GM12874 (cell line): ENCODE measurements at regions not wholly inside any gene's neighbourhood (a gene's known extent, or its start where the extent isn't known, plus 50 kb on each side); places are given as distances from the start of the nearest gene placed in this dataset.

Source experiments
- CTCF ChIP-seq: IDR thresholded peaks from 2 replicates; pipeline ENCODE4 v1.5.1; 2011; ENCODE audit warnings: low read depth, mild to moderate bottlenecking, control low read depth, low read length, moderate library complexity; ENCODE audit not compliant: insufficient read depth

DNA sequence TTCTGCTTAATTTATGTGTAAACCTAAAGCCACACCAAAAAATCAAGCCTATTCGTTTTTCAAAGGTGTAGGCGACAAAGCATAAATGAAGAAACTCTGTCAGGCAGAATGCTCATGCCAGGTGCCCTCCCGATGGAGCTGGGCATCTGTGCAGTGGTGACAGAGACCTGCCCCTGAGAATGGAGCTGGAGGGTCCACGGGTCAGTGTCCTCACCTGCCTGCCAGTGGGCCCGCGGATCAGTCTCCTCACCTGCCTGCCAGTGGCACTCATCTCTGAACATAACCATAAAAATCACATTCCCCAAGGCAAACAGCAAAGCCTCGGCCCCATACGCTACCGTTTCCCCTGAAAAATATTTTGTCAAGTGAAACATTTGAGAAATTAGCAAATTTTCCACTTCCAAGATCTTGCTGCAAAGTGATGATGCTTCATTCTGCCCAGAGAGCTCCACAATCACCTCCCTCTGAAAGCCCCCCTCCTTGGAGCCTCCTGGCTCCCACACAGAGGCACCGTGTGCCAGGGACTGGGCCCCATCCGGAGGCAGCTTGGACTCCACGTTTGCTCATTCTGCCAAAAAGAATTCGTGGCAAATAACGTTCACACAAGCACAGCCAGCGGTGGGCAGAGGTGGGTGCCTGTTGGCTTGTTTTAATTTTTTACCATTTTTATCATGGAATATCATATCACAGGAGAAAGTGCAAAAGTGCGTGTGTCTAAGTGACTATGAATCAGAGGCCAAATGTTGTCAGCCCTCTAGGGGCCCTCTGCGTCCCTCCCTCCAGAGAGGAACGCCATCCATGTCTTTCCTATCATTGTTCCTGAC, 88.8 kb downstream of the YTHDF1 start:
- TF ChIP-seq CTCF, result no peak

DNA sequence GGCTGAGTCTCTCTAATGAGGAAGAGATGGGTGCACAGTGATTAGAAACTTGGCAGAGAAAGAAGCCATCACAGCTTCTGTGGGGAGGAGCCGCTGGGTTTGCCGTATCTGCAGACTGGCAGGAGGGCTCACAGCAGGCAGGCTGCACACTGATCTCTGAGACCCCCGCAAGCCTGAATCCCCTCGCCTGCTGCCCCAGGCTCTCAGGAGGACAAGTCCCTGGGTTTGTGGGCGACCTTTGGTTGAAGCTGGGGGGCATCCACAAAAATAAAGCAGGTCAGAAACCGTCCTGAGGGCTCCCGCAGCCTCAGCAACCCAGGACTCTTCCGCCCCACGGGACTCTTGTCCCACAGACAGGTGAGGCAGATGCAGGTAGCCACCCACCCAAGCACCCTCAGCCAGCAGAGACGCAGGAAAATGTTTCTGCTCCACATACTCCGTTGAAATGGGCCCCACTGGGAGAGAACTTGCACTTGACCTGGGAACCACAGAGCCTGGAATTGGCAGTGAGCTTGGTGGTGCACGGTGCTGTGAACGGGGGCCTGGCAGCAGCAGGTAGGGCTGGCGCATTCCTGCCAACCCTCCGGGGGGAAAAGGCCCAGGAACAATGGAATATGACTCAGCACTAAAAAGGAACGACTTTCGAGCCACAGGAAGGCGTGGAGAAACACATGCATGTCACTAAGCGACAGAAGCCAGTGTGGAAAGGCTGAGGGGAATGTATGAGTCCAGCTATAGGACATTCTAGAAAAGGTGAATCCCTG, 89.9 kb downstream of the YTHDF1 start:
- no peak for TF ChIP-seq CTCF

GRCh38 chr20:63125581-63125837, 90.4 kb downstream of the YTHDF1 start:
- no peak for TF ChIP-seq CTCF

DNA sequence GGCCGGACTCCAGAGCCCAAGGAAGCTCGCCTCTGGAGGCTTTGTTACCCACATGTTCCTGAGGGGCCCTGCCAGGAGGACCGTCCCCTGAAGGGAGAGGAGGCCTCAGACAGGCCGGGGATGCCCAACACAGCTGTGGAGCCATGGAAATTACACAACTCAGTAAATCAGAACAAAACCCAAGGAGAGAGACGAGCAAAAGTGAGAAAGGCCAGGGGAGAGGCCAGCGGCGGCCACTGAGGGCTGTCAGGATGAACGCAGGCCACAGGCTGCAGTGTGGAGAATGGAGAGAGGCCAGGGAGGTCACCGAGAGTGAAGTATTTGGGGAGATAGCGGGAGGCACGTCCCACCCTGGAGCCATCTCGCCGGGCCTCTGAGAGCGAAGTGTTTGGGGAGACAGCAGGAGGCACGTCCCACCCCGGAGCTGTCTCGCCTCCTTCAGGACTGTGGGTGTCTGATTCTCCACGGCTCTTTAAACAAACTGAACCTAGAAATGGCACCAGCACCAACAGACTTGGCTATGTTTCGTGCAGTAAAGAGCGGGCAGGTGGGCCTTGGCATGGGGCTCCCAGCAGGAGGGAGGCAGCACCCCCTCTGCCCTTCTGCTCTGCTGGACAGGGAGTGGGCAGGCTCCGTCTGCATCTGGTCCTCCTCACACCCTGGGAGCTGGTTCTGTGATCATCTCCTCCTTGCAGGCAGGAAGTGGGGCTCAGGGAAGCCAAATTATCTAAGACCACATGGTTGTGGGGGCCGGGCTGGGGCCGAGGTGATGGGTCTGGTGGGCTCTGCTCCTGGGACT, 91.0 kb downstream of the YTHDF1 start:
- TF ChIP-seq CTCF, result no peak

- TF ChIP-seq CTCF, result no peak
Observed at GRCh38 chr20:63124092-63124781, 91.7 kb downstream of the YTHDF1 start.

GRCh38 chr20:63123331-63123741, 92.6 kb downstream of the YTHDF1 start:
- TF ChIP-seq CTCF, result no peak

GRCh38 chr20:63122626-63123025, 93.3 kb downstream of the YTHDF1 start:
- TF ChIP-seq CTCF, result no peak
